SJCRH30 (cell line): ENCODE measurements at regions not wholly inside any gene's neighbourhood (a gene's known extent, or its start where the extent isn't known, plus 50 kb on each side); places are given as distances from the start of the nearest gene placed in this dataset.
"Not testable (repeated sequence)": the region's sequence is repeated elsewhere in the genome, so short reads cannot be mapped to it uniquely, and the experiment has no call there.

Experiments used
- DNase-seq, 2 experiments: peaks; one replicate each; pipeline ENCODE4 v3.0.0-alpha.2; 2015 to 2020
- H3K27ac ChIP-seq: fragments of 250-450 bp; sonication (Bioruptor Pico); 2 replicates; pipeline ENCODE4 v1.5.1; 2020; ENCODE audit warnings: mild to moderate bottlenecking, moderate library complexity
- H3K27me3 ChIP-seq: fragments of 250-450 bp; sonication (Bioruptor Pico); 2 replicates; pipeline ENCODE4 v1.5.1; 2020; ENCODE audit warnings: mild to moderate bottlenecking, moderate library complexity
- H3K36me3 ChIP-seq: fragments of 250-450 bp; sonication (Bioruptor Pico); 2 replicates; pipeline ENCODE4 v1.5.1; 2020; ENCODE audit warnings: mild to moderate bottlenecking, moderate library complexity
- H3K4me1 ChIP-seq: fragments of 250-450 bp; sonication (Bioruptor Pico); 2 replicates; pipeline ENCODE4 v1.5.1; 2020; ENCODE audit warnings: mild to moderate bottlenecking, moderate library complexity
- H3K4me3 ChIP-seq: fragments of 250-450 bp; sonication (Bioruptor Pico); 2 replicates; pipeline ENCODE4 v1.5.1; 2020; ENCODE audit warnings: mild to moderate bottlenecking, moderate library complexity
- H3K9me3 ChIP-seq: fragments of 250-450 bp; sonication (Bioruptor Pico); replicated peaks from 2 replicates; pipeline ENCODE4 v1.5.1; 2020; ENCODE audit warnings: mild to moderate bottlenecking, moderate library complexity

DNA sequence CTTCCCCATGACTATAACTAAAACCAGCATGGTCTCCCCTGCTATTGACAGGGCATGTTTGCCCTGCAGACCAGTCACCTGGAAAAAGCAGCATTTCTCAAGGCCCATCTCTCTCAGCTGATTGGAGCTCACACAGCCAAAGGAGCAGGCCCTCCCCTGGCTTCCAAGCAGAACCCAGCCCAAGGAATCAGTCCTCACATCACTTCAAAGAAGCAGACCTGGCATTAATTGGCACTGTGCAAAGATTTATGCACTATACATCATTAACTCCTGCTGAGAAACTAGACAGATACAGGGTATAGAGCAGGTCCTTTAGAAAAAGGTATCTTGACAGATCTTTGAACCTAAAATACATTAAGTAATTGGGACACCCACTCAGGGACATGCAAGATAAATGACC is 323.8 kb upstream of the PPP2R3A start:
- no peaks in the 10 kb centered on the region for H3K27me3 ChIP-seq
- no peaks in the 10 kb centered on the region for H3K4me1 ChIP-seq
- H3K36me3 ChIP-seq, result no peaks in the 10 kb centered on the region
- no peaks in the 10 kb centered on the region; the same call in 1 of the 2 replicates for H3K9me3 ChIP-seq
- DNase-seq, result no peak
- H3K4me3 ChIP-seq, result no peak overlapping the region
- H3K27ac ChIP-seq, result no peak overlapping the region

DNA sequence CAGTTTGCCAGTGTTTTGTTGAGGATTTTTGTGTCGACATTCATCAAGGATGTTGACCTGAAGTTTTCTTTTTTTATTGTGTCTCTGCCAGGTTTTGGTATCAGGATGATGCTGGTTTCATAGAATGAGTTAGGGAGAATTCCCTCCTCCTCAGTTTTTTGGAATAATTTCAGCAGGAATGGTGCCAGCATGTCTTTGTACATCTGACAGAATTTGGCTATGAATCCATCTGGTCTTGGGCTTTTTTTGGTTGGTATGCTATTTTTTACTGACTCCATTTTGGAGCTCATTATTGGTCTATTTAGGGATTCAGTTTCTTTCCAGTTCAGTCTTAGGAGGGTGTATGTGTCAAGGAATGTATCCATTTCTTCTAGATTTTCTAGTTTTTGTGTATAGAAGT is 320.0 kb upstream of the PPP2R3A start:
- Histone ChIP-seq H3K9me3 (no peaks in the 10 kb centered on the region), H3K27me3 (no peaks in the 10 kb centered on the region), H3K4me3 (no peak overlapping the region), H3K4me1 (no peaks in the 10 kb centered on the region), H3K36me3 (no peaks in the 10 kb centered on the region), H3K27ac (no peak overlapping the region)
- no peak for DNase-seq

- DNase-seq, result no peak
Measured at GRCh38 chr3:135646873-135647272, 318.7 kb upstream of the PPP2R3A start.

DNA sequence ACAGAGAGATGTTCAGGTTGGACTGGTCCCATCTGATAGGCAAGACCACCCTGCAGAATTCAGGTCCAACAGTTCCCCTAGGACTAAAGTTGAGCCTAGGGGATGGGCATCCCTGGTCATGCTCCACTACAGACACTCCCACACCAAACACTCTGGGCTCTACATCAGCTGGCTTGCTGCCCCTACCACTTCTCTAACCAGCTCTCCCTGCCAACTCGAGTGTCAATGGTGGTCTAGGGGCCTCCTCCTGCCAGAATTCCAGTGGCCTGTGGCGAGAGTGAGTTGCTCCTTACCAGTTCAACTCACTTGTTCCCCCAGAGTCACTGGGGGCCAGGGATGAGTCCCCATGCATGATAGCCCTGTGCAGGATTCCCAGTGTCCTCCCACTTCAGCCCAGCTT is 316.2 kb upstream of the PPP2R3A start:
- Histone ChIP-seq H3K27ac (no peak overlapping the region), H3K4me1 (no peaks in the 10 kb centered on the region), H3K27me3 (no peaks in the 10 kb centered on the region), H3K9me3 (no peaks in the 10 kb centered on the region), H3K36me3 (no peaks in the 10 kb centered on the region), H3K4me3 (no peak overlapping the region)
- DNase-seq, result no peak

More at GRCh38 chr3:135646873-135647272, 318.7 kb upstream of the PPP2R3A start:
- Histone ChIP-seq H3K9me3 (no peaks in the 10 kb centered on the region), H3K4me3 (no peak overlapping the region), H3K4me1 (no peaks in the 10 kb centered on the region), H3K27ac (no peak overlapping the region), H3K36me3 (no peaks in the 10 kb centered on the region), H3K27me3 (no peaks in the 10 kb centered on the region)

GRCh38 chr3:135650309-135650708 is 315.2 kb upstream of the PPP2R3A start:
- H3K27me3 ChIP-seq, result no peaks in the 10 kb centered on the region
- no peaks in the 10 kb centered on the region for H3K4me1 ChIP-seq
- DNase-seq, result no peak
- no peaks in the 10 kb centered on the region for H3K36me3 ChIP-seq
- H3K4me3 ChIP-seq, result no peak overlapping the region
- H3K9me3 ChIP-seq, result no peaks in the 10 kb centered on the region
- no peak overlapping the region for H3K27ac ChIP-seq

DNA sequence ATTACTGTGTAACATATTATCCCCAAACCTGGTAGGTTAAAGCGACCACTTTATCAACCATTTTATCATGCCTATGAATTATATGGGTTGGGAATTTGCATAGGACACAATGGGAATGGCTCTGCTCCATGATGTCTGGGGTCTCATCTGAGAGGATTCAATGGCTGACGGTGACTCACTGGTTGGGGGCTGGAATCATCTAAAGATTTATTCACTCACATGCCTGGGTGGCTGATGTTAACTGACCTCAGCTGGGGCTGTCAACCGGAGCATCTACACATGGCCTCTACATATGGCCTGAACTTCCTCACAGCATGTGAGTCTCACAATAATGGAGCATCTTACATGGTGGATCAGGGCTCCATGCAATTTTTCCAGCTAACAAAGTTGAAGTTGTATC is 313.1 kb upstream of the PPP2R3A start:
- no peak overlapping the region for H3K4me3 ChIP-seq
- no peaks in the 10 kb centered on the region for H3K36me3 ChIP-seq
- no peak for DNase-seq
- no peak overlapping the region for H3K27ac ChIP-seq
- no peaks in the 10 kb centered on the region for H3K4me1 ChIP-seq
- no peaks in the 10 kb centered on the region for H3K9me3 ChIP-seq
- no peaks in the 10 kb centered on the region for H3K27me3 ChIP-seq

DNA sequence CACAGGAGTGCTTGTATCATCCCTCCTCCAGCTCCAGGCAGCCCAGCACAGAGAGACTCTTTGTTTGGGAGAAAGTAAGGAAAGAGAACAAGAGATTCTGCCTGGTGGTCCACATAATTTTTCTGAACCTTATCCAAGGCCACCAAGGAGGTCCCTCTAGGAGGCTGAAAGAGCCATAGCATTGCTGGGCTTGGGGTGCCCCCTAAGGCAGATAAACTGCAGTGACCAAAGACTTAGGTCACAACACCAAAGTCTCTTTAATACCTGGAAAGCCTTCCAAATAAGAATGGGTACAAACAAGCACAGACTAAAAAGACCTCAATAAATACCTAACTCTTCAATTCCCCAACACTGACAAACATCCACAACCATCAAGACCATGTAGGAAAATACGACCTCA is 310.2 kb upstream of the PPP2R3A start:
- no peaks in the 10 kb centered on the region for H3K4me1 ChIP-seq
- no peak overlapping the region for H3K27ac ChIP-seq
- H3K27me3 ChIP-seq, result no peaks in the 10 kb centered on the region
- DNase-seq, result no peak
- H3K9me3 ChIP-seq, result no peaks in the 10 kb centered on the region
- H3K4me3 ChIP-seq, result no peak overlapping the region
- no peaks in the 10 kb centered on the region for H3K36me3 ChIP-seq

- H3K4me1 ChIP-seq, H3K9me3 ChIP-seq: not testable (repeated sequence)
Measured at GRCh38 chr3:135658451-135658850, 307.1 kb upstream of the PPP2R3A start.

GRCh38 chr3:135667061-135667460 is 298.5 kb upstream of the PPP2R3A start:
- H3K9me3 ChIP-seq, result no peaks in the 10 kb centered on the region; the same call in 1 of the 2 replicates
- H3K27me3 ChIP-seq, result no peaks in the 10 kb centered on the region
- no peak overlapping the region for H3K27ac ChIP-seq
- H3K4me3 ChIP-seq, result no peak overlapping the region
- H3K4me1 ChIP-seq, result no peaks in the 10 kb centered on the region
- no peaks in the 10 kb centered on the region for H3K36me3 ChIP-seq
- peak; percentile 13 to 43 for DNase-seq

More at GRCh38 chr3:135658451-135658850, 307.1 kb upstream of the PPP2R3A start:
- DNase-seq, H3K27ac ChIP-seq, H3K27me3 ChIP-seq, H3K36me3 ChIP-seq, H3K4me3 ChIP-seq: not testable (repeated sequence)

- Histone ChIP-seq H3K27ac (no peak overlapping the region), H3K4me3 (no peak overlapping the region), H3K27me3 (no peaks in the 10 kb centered on the region), H3K4me1 (no peaks in the 10 kb centered on the region), H3K36me3 (no peaks in the 10 kb centered on the region), H3K9me3 (no peaks in the 10 kb centered on the region)
- DNase-seq, result no peak
Measured at GRCh38 chr3:135674508-135674907, 291.0 kb upstream of the PPP2R3A start.

GRCh38 chr3:135678386-135678785 is 287.1 kb upstream of the PPP2R3A start:
- H3K36me3 ChIP-seq, result no peaks in the 10 kb centered on the region
- no peak for DNase-seq
- H3K27me3 ChIP-seq, result no peaks in the 10 kb centered on the region
- no peaks in the 10 kb centered on the region for H3K4me1 ChIP-seq
- H3K9me3 ChIP-seq, result no peaks in the 10 kb centered on the region
- H3K4me3 ChIP-seq, result no peak overlapping the region
- H3K27ac ChIP-seq, result no peak overlapping the region

DNA sequence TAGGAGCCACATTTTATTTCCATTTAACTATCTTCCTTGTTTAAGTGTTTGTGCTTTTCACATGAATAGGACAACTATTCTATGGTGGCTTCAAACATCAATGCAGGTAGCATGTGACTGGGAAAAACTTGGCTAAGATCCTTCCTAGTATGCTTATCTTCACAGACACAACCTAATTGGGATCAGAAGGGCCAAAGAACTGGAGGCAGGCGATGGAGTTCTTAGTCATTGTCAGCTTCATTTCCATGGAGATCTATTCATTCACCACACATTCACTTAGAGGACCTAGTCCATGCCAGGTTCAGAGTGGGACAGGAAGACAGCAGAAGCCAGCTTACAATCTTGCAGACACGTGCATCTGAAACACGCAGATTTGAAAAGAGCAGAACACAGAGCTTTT is 277.5 kb upstream of the PPP2R3A start:
- no peak overlapping the region for H3K4me3 ChIP-seq
- DNase-seq, result no peak

DNA sequence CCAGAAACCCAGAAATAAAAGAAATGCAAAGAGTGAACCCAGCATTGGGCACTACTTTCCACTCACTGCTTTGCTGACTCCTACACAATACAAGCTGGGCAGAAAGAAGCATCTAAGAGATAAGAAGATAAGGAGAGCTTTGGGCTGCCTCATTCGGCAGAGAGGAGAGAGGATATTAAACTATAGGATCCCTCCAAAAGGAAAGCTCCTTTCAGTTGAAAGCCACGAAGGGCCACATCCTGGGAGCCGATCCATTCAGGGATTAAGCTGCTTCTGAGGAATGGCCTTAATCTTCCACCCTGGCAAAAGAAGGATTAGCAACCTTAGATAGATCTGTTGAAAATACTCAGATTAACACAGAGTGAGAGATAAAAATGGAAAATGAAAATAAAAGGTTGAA is 274.9 kb upstream of the PPP2R3A start:
- no peak for DNase-seq
- Histone ChIP-seq H3K36me3 (no peaks in the 10 kb centered on the region), H3K9me3 (no peaks in the 10 kb centered on the region), H3K27me3 (no peaks in the 10 kb centered on the region), H3K4me1 (no peaks in the 10 kb centered on the region), H3K4me3 (no peak overlapping the region), H3K27ac (no peak overlapping the region)

More for the DNA sequence above, 277.5 kb upstream of the PPP2R3A start:
- H3K27me3 ChIP-seq, result no peaks in the 10 kb centered on the region
- no peak overlapping the region for H3K27ac ChIP-seq
- no peaks in the 10 kb centered on the region for H3K9me3 ChIP-seq
- no peaks in the 10 kb centered on the region for H3K36me3 ChIP-seq
- no peaks in the 10 kb centered on the region for H3K4me1 ChIP-seq

DNA sequence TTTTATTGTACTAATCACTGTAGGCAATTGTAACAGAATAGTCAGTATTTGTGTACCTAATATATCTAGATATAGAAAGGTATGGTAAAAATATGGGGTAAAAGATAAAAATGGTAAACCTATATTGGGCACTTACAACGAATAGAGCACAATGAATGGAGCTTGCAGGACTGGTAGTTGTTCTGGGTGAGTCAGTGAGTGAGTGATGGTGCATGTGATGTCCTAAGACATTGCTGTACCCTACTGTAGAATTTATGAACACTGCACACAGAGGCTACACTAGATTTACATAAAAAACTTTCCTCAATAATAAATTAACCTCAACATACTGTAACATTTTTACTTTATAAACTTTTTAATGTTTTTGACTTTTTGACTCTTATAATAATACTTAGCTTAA is 274.3 kb upstream of the PPP2R3A start:
- no peak overlapping the region for H3K4me3 ChIP-seq
- no peaks in the 10 kb centered on the region for H3K4me1 ChIP-seq
- no peak for DNase-seq
- no peaks in the 10 kb centered on the region for H3K36me3 ChIP-seq
- H3K27ac ChIP-seq, result no peak overlapping the region
- no peaks in the 10 kb centered on the region for H3K9me3 ChIP-seq
- no peaks in the 10 kb centered on the region for H3K27me3 ChIP-seq

DNA sequence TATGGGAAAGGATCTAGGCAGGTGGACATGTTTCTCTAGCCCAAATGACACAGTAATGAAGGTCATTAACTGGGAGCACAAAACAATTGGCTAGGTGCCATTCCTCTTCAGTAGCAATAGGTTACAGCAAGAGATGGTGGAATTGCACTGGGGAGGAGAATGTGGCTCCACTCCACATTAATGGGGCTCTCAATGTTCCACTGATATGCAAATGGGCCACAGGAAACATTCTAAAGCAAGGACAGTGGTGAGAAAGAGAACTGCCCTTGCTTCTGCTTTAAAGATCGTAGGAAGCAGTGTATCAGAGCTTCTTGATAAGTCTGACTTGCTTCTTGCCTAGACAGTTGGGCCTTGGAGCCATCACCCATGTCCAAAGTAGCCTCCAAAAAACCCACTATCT is 271.4 kb upstream of the PPP2R3A start:
- no peaks in the 10 kb centered on the region for H3K9me3 ChIP-seq
- no peaks in the 10 kb centered on the region for H3K36me3 ChIP-seq
- H3K27me3 ChIP-seq, result no peaks in the 10 kb centered on the region
- DNase-seq, result no peak
- H3K4me3 ChIP-seq, result no peak overlapping the region
- no peak overlapping the region for H3K27ac ChIP-seq
- no peaks in the 10 kb centered on the region for H3K4me1 ChIP-seq

DNA sequence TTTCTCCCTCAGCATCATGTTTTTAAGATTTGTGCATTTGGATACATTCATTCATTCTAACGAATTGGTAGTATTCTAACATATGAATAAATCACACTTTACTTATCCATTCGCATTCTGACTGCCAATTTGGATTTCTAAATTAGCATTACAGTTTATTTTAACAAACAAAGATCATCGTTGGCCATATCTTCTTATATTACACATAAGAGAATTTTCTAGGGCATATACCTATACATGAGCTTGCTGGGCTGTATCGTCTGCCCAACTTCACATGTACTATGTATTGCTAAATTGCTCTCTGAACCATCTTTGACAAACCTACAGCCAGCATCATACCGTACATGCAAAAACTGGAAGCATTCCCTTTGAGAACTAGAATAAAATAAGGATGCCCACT is 265.8 kb upstream of the PPP2R3A start:
- Histone ChIP-seq H3K36me3 (no peaks in the 10 kb centered on the region), H3K4me3 (no peak overlapping the region), H3K4me1 (no peaks in the 10 kb centered on the region), H3K27ac (no peak overlapping the region), H3K9me3 (no peaks in the 10 kb centered on the region), H3K27me3 (no peaks in the 10 kb centered on the region)
- DNase-seq, result no peak
